Activated naive CD8-positive, alpha-beta T cell treated with anti-CD3 and anti-CD28 coated beads, Interleukin-2, amount 50 U/mL, for 24 hours (primary cell): ENCODE measurements at regions not wholly inside any gene's neighbourhood (a gene's known extent, or its start where the extent isn't known, plus 50 kb on each side); places are given as distances from the start of the nearest gene placed in this dataset.

Experiments
- ATAC-seq: fragments of 150-1000 bp; cut with Tn5 transposase; one replicate; pipeline ENCODE4 v1.10.0; 2021
- DNase-seq: peaks from one replicate; pipeline ENCODE4 v3.0.0; 2021
- H3K27ac Mint-ChIP-seq: one replicate; pipeline ENCODE4 v1.8.0; 2021; ENCODE audit warnings: mild to moderate bottlenecking, mixed read lengths
- H3K27me3 Mint-ChIP-seq: one replicate; pipeline ENCODE4 v1.8.0; 2021; ENCODE audit warnings: mixed read lengths
- H3K36me3 Mint-ChIP-seq: one replicate; pipeline ENCODE4 v1.8.0; 2021; ENCODE audit warnings: low read depth, mixed read lengths
- H3K4me1 Mint-ChIP-seq: one replicate; pipeline ENCODE4 v1.8.0; 2021; ENCODE audit warnings: mixed read lengths
- H3K4me3 Mint-ChIP-seq: one replicate; pipeline ENCODE4 v1.8.0; 2021; ENCODE audit warnings: mild to moderate bottlenecking, moderate library complexity, mixed read lengths
- H3K9me3 Mint-ChIP-seq: one replicate; pipeline ENCODE4 v1.8.0; 2021; ENCODE audit warnings: mixed read lengths

GRCh38 chr11:122375687-122376399 is 259.8 kb upstream of the BLID start:
- no peak overlapping the region for H3K27ac Mint-ChIP-seq
- no peaks in the 10 kb centered on the region for H3K4me1 Mint-ChIP-seq
- peaks cover 7% of the 10 kb centered on the region for H3K9me3 Mint-ChIP-seq
- H3K36me3 Mint-ChIP-seq = no peaks in the 10 kb centered on the region
- peaks cover 5% of the 10 kb centered on the region for H3K27me3 Mint-ChIP-seq
- peak; percentile 86 for ATAC-seq
- H3K4me3 Mint-ChIP-seq = no peak overlapping the region
- no peak for DNase-seq

GRCh38 chr11:122368796-122369195 is 252.8 kb upstream of the BLID start:
- no peaks in the 10 kb centered on the region for H3K36me3 Mint-ChIP-seq
- DNase-seq (no peak), ATAC-seq (no peak)
- H3K4me1 Mint-ChIP-seq = no peaks in the 10 kb centered on the region
- H3K27me3 Mint-ChIP-seq = peaks cover 1% of the 10 kb centered on the region
- no peaks in the 10 kb centered on the region for H3K9me3 Mint-ChIP-seq
- H3K4me3 Mint-ChIP-seq = no peak overlapping the region
- no peak overlapping the region for H3K27ac Mint-ChIP-seq

GRCh38 chr11:122367809-122368231 is 251.8 kb upstream of the BLID start:
- Mint-ChIP-seq H3K27ac (no peak overlapping the region), H3K36me3 (no peaks in the 10 kb centered on the region), H3K4me3 (no peak overlapping the region), H3K9me3 (no peaks in the 10 kb centered on the region), H3K4me1 (no peaks in the 10 kb centered on the region), H3K27me3 (no peaks in the 10 kb centered on the region)
- DNase-seq (no peak), ATAC-seq (no peak)

GRCh38 chr11:122365610-122366360 is 249.8 kb upstream of the BLID start:
- Mint-ChIP-seq H3K4me1 (no peaks in the 10 kb centered on the region), H3K27ac (no peak overlapping the region), H3K36me3 (no peaks in the 10 kb centered on the region), H3K27me3 (no peaks in the 10 kb centered on the region), H3K9me3 (no peaks in the 10 kb centered on the region), H3K4me3 (no peak overlapping the region)
- DNase-seq (no peak), ATAC-seq (no peak)

- Mint-ChIP-seq H3K27me3 (no peaks in the 10 kb centered on the region), H3K36me3 (no peaks in the 10 kb centered on the region), H3K4me3 (no peak overlapping the region), H3K4me1 (no peaks in the 10 kb centered on the region), H3K9me3 (no peaks in the 10 kb centered on the region), H3K27ac (no peak overlapping the region)
- no peak for ATAC-seq
- DNase-seq = no peak
These were observed 247.3 kb upstream of the BLID start for GRCh38 chr11:122363296-122363695.

GRCh38 chr11:122362381-122362780 is 246.4 kb upstream of the BLID start:
- no peaks in the 10 kb centered on the region for H3K4me1 Mint-ChIP-seq
- no peaks in the 10 kb centered on the region for H3K9me3 Mint-ChIP-seq
- no peaks in the 10 kb centered on the region for H3K27me3 Mint-ChIP-seq
- ATAC-seq = no peak
- H3K4me3 Mint-ChIP-seq = no peak overlapping the region
- H3K27ac Mint-ChIP-seq = no peak overlapping the region
- no peaks in the 10 kb centered on the region for H3K36me3 Mint-ChIP-seq
- DNase-seq = no peak

DNA sequence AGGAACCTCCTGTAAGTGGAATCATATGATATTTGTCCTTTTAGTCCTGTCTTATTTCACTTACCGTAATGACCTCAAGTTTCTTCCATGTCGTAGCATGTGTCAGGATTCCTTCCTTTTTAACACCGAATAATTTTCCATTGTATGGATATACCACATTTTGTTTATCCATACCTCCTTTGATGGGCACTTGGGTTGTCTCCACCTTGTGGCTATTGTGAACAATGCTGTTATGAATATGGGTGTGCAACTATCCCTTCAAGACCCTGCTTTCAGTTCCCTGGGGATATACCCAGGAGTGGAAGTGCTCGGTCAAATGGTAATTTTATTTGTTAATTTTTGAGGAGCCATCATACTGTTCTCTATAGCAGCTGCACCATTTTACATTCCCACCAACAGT is 244.9 kb upstream of the BLID start:
- no peak for DNase-seq
- H3K27me3 Mint-ChIP-seq = no peaks in the 10 kb centered on the region
- no peak overlapping the region for H3K27ac Mint-ChIP-seq
- H3K4me1 Mint-ChIP-seq = no peaks in the 10 kb centered on the region
- H3K9me3 Mint-ChIP-seq = no peaks in the 10 kb centered on the region
- H3K4me3 Mint-ChIP-seq = no peak overlapping the region
- H3K36me3 Mint-ChIP-seq = no peaks in the 10 kb centered on the region
- ATAC-seq = no peak

DNA sequence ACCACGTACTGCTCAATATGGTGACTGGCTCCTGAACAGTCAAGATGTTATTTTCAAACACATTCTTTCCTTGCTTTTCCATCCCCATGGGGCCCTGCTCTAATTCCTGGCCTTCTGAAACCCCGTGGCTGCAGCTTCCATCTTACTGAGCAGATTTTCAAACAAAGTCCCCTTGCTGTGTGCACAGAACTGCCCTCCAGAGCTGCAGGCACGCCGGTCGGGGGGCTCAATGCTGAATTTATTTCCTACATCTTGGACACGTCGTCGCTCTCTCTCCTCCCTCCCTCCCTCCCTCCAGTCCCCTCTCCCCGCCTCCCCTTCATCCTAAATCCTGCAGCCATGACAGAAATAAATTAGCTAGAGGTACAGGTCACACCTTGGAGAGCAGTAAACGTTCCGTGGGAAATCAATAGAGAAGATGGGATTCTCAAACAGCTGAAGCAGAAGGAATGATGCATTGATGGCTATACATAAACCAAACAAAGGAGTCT is 243.1 kb upstream of the BLID start:
- no peak for DNase-seq
- H3K27me3 Mint-ChIP-seq = no peaks in the 10 kb centered on the region
- no peak overlapping the region for H3K27ac Mint-ChIP-seq
- H3K4me1 Mint-ChIP-seq = no peaks in the 10 kb centered on the region
- no peaks in the 10 kb centered on the region for H3K36me3 Mint-ChIP-seq
- H3K9me3 Mint-ChIP-seq = peaks cover 5% of the 10 kb centered on the region
- no peak for ATAC-seq
- no peak overlapping the region for H3K4me3 Mint-ChIP-seq

DNA sequence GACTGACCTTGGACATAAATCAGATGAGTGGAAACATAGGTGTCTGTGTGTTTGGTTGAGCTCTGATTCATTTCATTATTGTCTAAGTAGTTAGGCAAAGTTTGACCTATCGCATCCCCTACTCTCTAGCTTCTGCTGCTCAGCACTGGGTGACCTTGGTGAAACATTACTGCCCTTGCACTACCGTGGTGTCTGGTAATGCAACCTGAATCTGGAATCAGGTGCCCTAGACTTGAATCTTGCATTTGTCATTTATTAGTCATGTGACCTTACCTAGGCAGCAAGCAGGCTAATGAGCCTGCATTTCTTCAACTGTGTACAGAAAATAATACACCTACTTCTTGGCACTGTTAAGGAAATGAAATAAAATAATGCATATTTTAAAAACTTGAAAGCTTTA is 242.3 kb upstream of the BLID start:
- H3K9me3 Mint-ChIP-seq = peaks cover 5% of the 10 kb centered on the region
- H3K36me3 Mint-ChIP-seq = no peaks in the 10 kb centered on the region
- no peaks in the 10 kb centered on the region for H3K27me3 Mint-ChIP-seq
- H3K4me3 Mint-ChIP-seq = no peak overlapping the region
- no peaks in the 10 kb centered on the region for H3K4me1 Mint-ChIP-seq
- DNase-seq = no peak
- no peak overlapping the region for H3K27ac Mint-ChIP-seq
- no peak for ATAC-seq

DNA sequence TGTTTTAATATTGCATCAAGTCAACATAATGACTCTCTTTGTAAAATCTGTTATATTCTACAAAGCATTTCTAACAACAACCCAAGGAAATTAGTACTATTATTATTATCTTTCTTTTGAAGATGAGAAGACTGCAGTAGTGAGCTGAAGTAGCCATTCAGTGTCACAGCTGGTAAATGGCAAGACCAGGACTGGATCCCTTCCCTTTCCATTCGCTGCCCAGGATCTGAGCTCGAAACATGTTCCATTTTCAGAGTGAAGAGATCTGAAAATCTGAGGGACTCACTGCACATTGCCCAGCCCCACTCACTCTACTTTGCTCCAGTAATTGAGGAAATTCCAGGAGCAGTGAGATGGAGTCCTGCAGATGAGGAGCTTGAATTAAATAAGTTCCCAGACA is 240.0 kb upstream of the BLID start:
- Mint-ChIP-seq H3K27me3 (no peaks in the 10 kb centered on the region), H3K4me1 (no peaks in the 10 kb centered on the region), H3K9me3 (peaks cover 5% of the 10 kb centered on the region), H3K4me3 (no peak overlapping the region), H3K36me3 (no peaks in the 10 kb centered on the region), H3K27ac (no peak overlapping the region)
- ATAC-seq = no peak
- no peak for DNase-seq

GRCh38 chr11:122354025-122354697 is 238.1 kb upstream of the BLID start:
- H3K4me1 Mint-ChIP-seq = no peaks in the 10 kb centered on the region
- H3K9me3 Mint-ChIP-seq = peaks cover 5% of the 10 kb centered on the region

DNA sequence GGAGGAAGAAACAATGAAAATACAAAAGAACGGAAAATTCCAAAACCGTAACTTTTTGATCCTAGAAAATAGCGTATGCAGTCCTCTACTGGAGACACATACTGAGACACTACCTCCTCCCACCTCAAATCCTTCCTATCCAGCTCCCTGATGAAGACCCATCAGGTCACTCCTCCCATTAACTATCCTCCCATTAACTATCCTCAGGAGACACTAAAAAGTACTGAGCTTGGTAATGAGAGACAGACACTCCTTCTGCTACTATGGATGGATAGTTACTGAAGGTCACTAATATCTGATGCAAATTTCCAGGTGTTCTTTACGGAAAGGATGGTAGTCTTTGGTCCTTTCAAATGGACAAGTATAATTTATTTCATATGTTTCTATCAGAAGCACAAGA is 237.5 kb upstream of the BLID start:
- no peak overlapping the region for H3K27ac Mint-ChIP-seq

More at GRCh38 chr11:122354025-122354697, 238.1 kb upstream of the BLID start:
- H3K4me3 Mint-ChIP-seq = no peak overlapping the region
- no peak for DNase-seq
- H3K36me3 Mint-ChIP-seq = no peaks in the 10 kb centered on the region
- no peak overlapping the region for H3K27ac Mint-ChIP-seq
- H3K27me3 Mint-ChIP-seq = no peaks in the 10 kb centered on the region
- no peak for ATAC-seq

GRCh38 chr11:122348659-122349409 is 232.8 kb upstream of the BLID start:
- DNase-seq (no peak), ATAC-seq (no peak)
- Mint-ChIP-seq H3K9me3 (no peaks in the 10 kb centered on the region), H3K4me3 (no peak overlapping the region), H3K36me3 (no peaks in the 10 kb centered on the region), H3K27me3 (no peaks in the 10 kb centered on the region), H3K27ac (no peak overlapping the region), H3K4me1 (no peaks in the 10 kb centered on the region)

More for the DNA sequence above, 237.5 kb upstream of the BLID start:
- Mint-ChIP-seq H3K4me1 (no peaks in the 10 kb centered on the region), H3K36me3 (no peaks in the 10 kb centered on the region), H3K9me3 (peaks cover 5% of the 10 kb centered on the region), H3K4me3 (no peak overlapping the region), H3K27me3 (no peaks in the 10 kb centered on the region)
- no peak for ATAC-seq
- no peak for DNase-seq

DNA sequence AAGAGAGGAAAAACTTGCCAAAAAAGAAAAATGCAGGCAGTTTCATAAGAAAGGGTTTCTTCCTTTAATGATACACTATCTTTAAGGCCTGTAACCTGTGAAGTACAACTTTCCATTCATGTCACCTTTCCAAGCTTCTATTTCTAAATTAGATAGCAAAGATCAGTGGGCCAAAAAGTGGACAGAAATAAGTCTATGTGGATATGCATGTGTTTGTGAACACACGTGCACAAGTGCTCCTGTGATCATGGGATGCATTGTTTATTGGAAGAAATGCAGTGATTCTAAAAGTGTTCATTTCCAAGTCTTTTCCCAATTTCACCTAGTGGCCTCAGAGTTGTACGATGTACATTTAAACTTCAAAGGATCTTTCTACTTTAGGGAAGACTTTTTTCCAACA is 230.0 kb upstream of the BLID start:
- Mint-ChIP-seq H3K27me3 (no peaks in the 10 kb centered on the region), H3K4me1 (no peaks in the 10 kb centered on the region)

More for the DNA sequence above, 230.0 kb upstream of the BLID start:
- Mint-ChIP-seq H3K4me3 (no peak overlapping the region), H3K36me3 (no peaks in the 10 kb centered on the region), H3K27ac (no peak overlapping the region), H3K9me3 (no peaks in the 10 kb centered on the region)
- ATAC-seq (no peak), DNase-seq (no peak)
